Testis (tissue), 2 donors: ENCODE measurements at regions not wholly inside any gene's neighbourhood (a gene's known extent, or its start where the extent isn't known, plus 50 kb on each side); places are given as distances from the start of the nearest gene placed in this dataset.

Source experiments
- DNase-seq: peaks from one replicate; pipeline ENCODE4 v3.0.0-alpha.2; 2019
- H3K27ac ChIP-seq, 2 donors: fragments of 200-600 bp; sonication (generic); one replicate each; pipeline ENCODE4 v1.5.1; 2019
- H3K27me3 ChIP-seq: fragments of 200-600 bp; sonication (generic); one replicate; pipeline ENCODE4 v1.5.1; 2019
- H3K36me3 ChIP-seq: fragments of 200-600 bp; sonication (generic); one replicate; pipeline ENCODE4 v1.5.1; 2017; ENCODE audit warnings: low read depth; ENCODE audit errors: missing control alignments
- H3K4me1 ChIP-seq: fragments of 200-600 bp; sonication (generic); one replicate; pipeline ENCODE4 v1.5.1; 2019
- H3K4me3 ChIP-seq, 2 donors: fragments of 200-600 bp; sonication (generic); one replicate each; pipeline ENCODE4 v1.5.1; 2017 to 2019
- H3K9me3 ChIP-seq: fragments of 200-600 bp; sonication (generic); one replicate; pipeline ENCODE4 v1.5.1; 2017
- CTCF ChIP-seq, 3 experiments: fragments of 450-650 bp in 2 of 3; fragments of 200-600 bp in 1 of 3; sonication (generic) in 1 of 3; IDR thresholded peaks; one replicate each; pipeline ENCODE4 v1.5.1; 2016 to 2019; ENCODE audit warnings: antibody characterized with exemption in 3 of 3, mild to moderate bottlenecking in 2 of 3, moderate library complexity in 1 of 3
- POLR2A ChIP-seq: fragments of 450-650 bp; IDR thresholded peaks from one replicate; pipeline ENCODE4 v1.6.1; 2017; ENCODE audit warnings: antibody characterized with exemption, mild to moderate bottlenecking, moderate library complexity
- WGBS, 2 donors: methylation state at CpG; one replicate each; pipeline ENCODE4 v1.1.5; 2018; 5-methylcytosine and 5-hydroxymethylcytosine counted together
- intact Hi-C: fragments of 100-400 bp; cut with DNase I; formaldehyde crosslinking; loops from one replicate; pipeline ENCODE4 v1.15.1; 2023; ENCODE audit warnings: low total_unique reads

- intact Hi-C loops: no loop called here
- no peak for TF ChIP-seq CTCF (IDR thresholded peaks at IDR 0.05)
- TF ChIP-seq POLR2A: no peak
- H3K36me3 ChIP-seq: no peaks in the 10 kb centered on the region
- H3K27me3 ChIP-seq: no peaks in the 10 kb centered on the region
- no peaks in the 10 kb centered on the region for H3K4me1 ChIP-seq
- DNase-seq: no peak
- no peak overlapping the region for H3K27ac ChIP-seq
- no peak overlapping the region for H3K4me3 ChIP-seq
- no peaks in the 10 kb centered on the region for H3K9me3 ChIP-seq
- 40 to 73% methylated on average over 1 to 3 of the region's 3 CpGs for WGBS, 2 donors
Observed at GRCh38 chrX:117568238-117568637, 548.4 kb downstream of the KLHL13 start.

GRCh38 chrX:117543885-117544284 is 572.7 kb downstream of the KLHL13 start:
- H3K4me3 ChIP-seq: no peak overlapping the region
- no peaks in the 10 kb centered on the region for H3K36me3 ChIP-seq
- no peak overlapping the region for H3K27ac ChIP-seq
- WGBS, 2 donors: 49 to 64% methylated on average over 3 of the region's 3 CpGs
- no peaks in the 10 kb centered on the region for H3K4me1 ChIP-seq
- no peaks in the 10 kb centered on the region for H3K9me3 ChIP-seq
- DNase-seq: no peak
- intact Hi-C loops: no loop called here
- H3K27me3 ChIP-seq: no peaks in the 10 kb centered on the region
- TF ChIP-seq POLR2A: no peak
- TF ChIP-seq CTCF (IDR thresholded peaks at IDR 0.05): no peak

- H3K9me3 ChIP-seq: no peaks in the 10 kb centered on the region
- no peak overlapping the region for H3K27ac ChIP-seq
- H3K36me3 ChIP-seq: no peaks in the 10 kb centered on the region
- H3K27me3 ChIP-seq: no peaks in the 10 kb centered on the region
- intact Hi-C loops: no loop called here
- WGBS, 2 donors: 81 to 87% methylated on average over 1 of the region's 1 CpG
- no peak for TF ChIP-seq POLR2A
- no peak for TF ChIP-seq CTCF (IDR thresholded peaks at IDR 0.05)
- H3K4me3 ChIP-seq: no peak overlapping the region
- no peak for DNase-seq
- no peaks in the 10 kb centered on the region for H3K4me1 ChIP-seq
Observed at GRCh38 chrX:117539090-117539418, 577.6 kb downstream of the KLHL13 start.

GRCh38 chrX:117538178-117539089 is 578.2 kb downstream of the KLHL13 start:
- no peak for DNase-seq
- Histone ChIP-seq H3K27me3 (no peaks in the 10 kb centered on the region), H3K27ac (no peak overlapping the region), H3K9me3 (no peaks in the 10 kb centered on the region), H3K36me3 (no peaks in the 10 kb centered on the region), H3K4me3 (no peak overlapping the region), H3K4me1 (no peaks in the 10 kb centered on the region)
- WGBS, 2 donors: 74 to 76% methylated on average over 3 of the region's 3 CpGs
- intact Hi-C loops: no loop called here
- no peak for TF ChIP-seq POLR2A
- TF ChIP-seq CTCF (IDR thresholded peaks at IDR 0.05): no peak

- Histone ChIP-seq H3K9me3 (no peaks in the 10 kb centered on the region), H3K27me3 (no peaks in the 10 kb centered on the region), H3K4me1 (no peaks in the 10 kb centered on the region), H3K36me3 (no peaks in the 10 kb centered on the region), H3K4me3 (no peak overlapping the region), H3K27ac (no peak overlapping the region)
- TF ChIP-seq CTCF (IDR thresholded peaks at IDR 0.05) (no peak), POLR2A (no peak)
- no peak for DNase-seq
- intact Hi-C loops: no loop called here
Observed at GRCh38 chrX:117532339-117532738, 584.3 kb downstream of the KLHL13 start.
